ENCODE measurements at regions not wholly inside any gene's neighbourhood (a gene's known extent, or its start where the extent isn't known, plus 50 kb on each side); places are given as distances from the start of the nearest gene placed in this dataset.

GRCh38 chr6:27128311-27129094 is 119.0 kb upstream of the PRSS16 start (continued):
- TF ChIP-seq USF2 (IDR thresholded peaks at IDR 0.05; ENCODE audit: borderline replicate concordance, low read depth, low read length), result no peak

- ChIA-PET POLR2A (interaction anchor here (7.3 kb wide), 1 partner anchor 16 kb away, joined by 158 read pairs; a partner anchor contains a TSS), CTCF (interaction anchor here (1.2 to 1.7 kb wide), 2 partner anchors 33 to 667 kb away, joined by 4 to 6 read pairs; no protein-coding TSS in a partner anchor)
- 94% methylated on average over 5 of the region's 5 CpGs for WGBS (ENCODE audit: low lambda C conversion rate)
These were observed 118.2 kb upstream of the PRSS16 start for GRCh38 chr6:27129095-27129815.

More at GRCh38 chr6:27129095-27129815, 118.2 kb upstream of the PRSS16 start:
- Histone ChIP-seq H3K36me3 (replicated peaks in 1 of 2; ENCODE audit: control insufficient read depth in 1 of 2, insufficient read depth in 2 of 2, low read length in 1 of 2) (no peaks in the 10 kb centered on the region), H3K27ac (ENCODE audit: low read depth in 2 of 2, low read length in 1 of 2) (no peak overlapping the region), H3K9me3 (no peaks in the 10 kb centered on the region), H3K4me1 (ENCODE audit: control insufficient read depth in 1 of 2, insufficient read depth in 2 of 2, low read depth in 1 of 2, low read length in 1 of 2) (peaks cover 9 to 10% of the 10 kb centered on the region in 2 experiments; a peak in 3 of 4 replicates), H3K9me2 (no peaks in the 10 kb centered on the region), H3F3A (replicated peaks; ENCODE audit: insufficient read depth) (peaks cover 37% of the 10 kb centered on the region), H3K4me3 (ENCODE audit: low read depth in 2 of 2, low read length in 1 of 2) (no peak overlapping the region), H4K20me1 (ENCODE audit: insufficient read depth) (no peaks in the 10 kb centered on the region), H2AFZ (ENCODE audit: low read depth) (no peak overlapping the region), H3K4me2 (no peak overlapping the region), H3K27me3 (ENCODE audit: insufficient read depth) (no peaks in the 10 kb centered on the region), H3K79me2 (ENCODE audit: insufficient read depth) (peaks cover 12% of the 10 kb centered on the region; the same call in 1 of the 2 replicates), H3K9ac (no peak overlapping the region)
- TF ChIP-seq SMC3 (IDR thresholded peaks at IDR 0.05; ENCODE audit: low read depth, low read length), result no peak
- TF ChIP-seq GATA2 (CRISPR knock-in tag; IDR thresholded peaks at IDR 0.05), result no peak
- TF ChIP-seq REST (IDR thresholded peaks at IDR 0.05; ENCODE audit: low read depth, low read length), result no peak
- TF ChIP-seq FOXJ3 (CRISPR knock-in tag; IDR thresholded peaks at IDR 0.05), result no peak
- no peak for TF ChIP-seq TCF12 (IDR thresholded peaks at IDR 0.05)
- DNase-seq, result no peak
